Fibroblast of skin of right quadriceps (primary cell): ENCODE measurements at regions not wholly inside any gene's neighbourhood (a gene's known extent, or its start where the extent isn't known, plus 50 kb on each side); places are given as distances from the start of the nearest gene placed in this dataset.
"Not testable (repeated sequence)": the region's sequence is repeated elsewhere in the genome, so short reads cannot be mapped to it uniquely, and the experiment has no call there.

Experiments
- DNase-seq: peaks from one replicate; pipeline ENCODE4 v3.0.0-alpha.2; 2013

DNA sequence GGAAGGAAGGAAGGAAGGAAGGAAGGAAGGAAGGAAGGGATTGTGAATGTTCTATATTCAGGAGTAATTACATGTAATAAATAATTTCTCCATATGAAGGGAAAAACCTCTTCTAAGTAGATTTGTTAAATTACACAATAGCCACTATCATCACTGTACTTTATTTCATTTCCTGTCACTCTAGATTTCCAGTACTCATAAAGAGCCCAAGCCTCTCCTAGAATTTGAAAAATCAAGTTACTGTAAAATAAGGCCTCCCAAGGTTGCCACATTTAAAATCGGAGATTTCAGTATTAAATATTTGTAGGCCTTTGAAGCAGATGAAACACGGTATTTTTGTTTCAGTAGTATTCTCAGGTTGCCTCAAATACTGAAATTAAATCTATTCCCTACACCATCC is 499.0 kb downstream of the CDH10 start:
- DNase-seq: no peak

DNA sequence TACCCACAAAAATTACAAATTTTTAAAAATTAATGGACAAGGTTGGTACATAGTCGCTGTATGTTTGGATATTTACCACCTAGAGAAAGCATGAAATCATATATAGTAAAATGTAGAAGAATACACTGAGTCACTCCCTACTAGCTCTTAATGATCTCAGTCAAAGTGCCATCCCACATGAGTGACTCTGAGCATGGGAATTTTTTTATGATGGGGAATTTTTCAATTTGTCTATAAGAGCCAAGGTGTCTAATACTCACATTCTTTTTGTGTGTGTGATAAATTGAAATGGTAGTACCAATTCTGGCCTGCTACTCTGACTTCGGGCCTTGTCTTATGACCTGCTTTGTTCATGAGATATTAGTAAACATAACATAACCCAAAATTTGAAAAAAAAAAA is 483.2 kb downstream of the CDH10 start:
- DNase-seq: peak; percentile 67

DNA sequence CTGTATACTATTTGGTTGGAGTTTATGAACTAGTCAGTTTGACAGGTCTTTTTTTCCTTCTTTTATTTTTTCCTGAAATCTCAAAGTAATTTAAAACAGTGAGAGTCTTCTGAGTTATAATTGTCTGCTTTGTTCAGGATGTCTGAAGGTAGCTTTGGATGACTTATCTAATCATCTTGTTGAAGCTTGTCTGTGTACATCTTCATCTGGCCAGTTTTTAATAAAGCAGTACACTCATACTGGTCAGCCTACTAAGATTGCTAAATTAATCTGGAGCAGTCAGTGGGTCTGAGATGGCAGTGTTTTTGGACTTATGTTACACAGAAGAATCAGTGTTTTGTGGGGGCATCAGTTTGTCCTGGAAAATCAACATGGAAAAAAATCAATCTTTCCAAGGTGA is 482.4 kb downstream of the CDH10 start:
- no peak for DNase-seq

DNA sequence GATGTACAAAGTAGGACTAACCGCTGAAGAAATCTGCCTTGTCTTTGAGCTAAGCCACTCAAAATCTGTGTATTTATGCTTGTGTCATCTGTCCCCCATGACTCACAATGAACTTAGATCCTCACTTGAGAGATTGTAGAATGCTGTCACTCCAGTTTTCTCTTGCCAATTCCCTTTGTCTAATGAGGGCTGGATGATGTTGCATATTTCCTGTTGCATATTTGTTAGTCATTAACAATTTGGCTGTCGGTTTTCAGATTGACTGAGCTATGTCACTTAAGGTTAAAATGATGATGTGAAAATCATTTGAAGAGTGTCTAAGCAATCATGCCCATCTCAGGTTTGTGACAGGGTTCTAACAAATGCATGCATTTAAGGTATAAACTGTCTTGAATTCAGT is 481.7 kb downstream of the CDH10 start:
- peak; percentile 60 for DNase-seq

DNA sequence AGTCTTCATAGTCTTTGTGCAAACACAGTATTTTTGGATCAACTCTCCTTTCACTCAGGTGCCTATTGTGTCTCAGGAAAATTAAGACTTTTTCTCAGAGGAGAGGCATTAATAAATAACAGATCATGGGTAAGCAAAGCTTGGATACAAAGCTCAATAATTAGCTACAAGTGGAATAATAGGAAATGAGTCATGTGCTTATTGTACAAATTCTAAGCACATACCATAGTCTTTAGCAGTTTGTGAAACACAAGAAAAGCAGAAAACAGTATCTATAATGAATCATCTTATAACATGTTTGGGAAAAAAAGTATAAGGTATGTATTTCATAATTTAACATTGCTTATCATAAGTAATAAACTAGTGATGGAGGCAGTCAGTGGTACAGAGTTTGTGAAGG is 477.0 kb downstream of the CDH10 start:
- DNase-seq: peak; percentile 44

DNA sequence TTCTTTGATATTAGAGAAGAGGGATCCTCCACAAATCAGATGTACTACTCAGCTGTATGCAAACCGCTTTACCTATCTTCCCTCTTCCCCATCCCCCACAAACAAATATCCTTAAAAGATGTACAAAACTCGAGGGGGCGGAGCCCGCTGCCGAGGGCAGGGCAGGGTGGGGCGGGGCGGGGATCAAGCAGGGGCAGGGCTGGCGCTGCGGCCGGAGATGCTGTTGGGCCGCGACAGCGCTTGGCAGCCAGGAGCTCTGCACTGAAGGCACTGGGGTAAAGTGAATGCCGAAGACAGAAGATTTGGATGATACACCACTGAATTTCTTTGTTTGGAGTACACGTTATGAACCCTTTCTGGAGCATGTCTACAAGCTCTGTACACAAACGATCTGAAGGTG is 474.8 kb downstream of the CDH10 start:
- DNase-seq: no peak

DNA sequence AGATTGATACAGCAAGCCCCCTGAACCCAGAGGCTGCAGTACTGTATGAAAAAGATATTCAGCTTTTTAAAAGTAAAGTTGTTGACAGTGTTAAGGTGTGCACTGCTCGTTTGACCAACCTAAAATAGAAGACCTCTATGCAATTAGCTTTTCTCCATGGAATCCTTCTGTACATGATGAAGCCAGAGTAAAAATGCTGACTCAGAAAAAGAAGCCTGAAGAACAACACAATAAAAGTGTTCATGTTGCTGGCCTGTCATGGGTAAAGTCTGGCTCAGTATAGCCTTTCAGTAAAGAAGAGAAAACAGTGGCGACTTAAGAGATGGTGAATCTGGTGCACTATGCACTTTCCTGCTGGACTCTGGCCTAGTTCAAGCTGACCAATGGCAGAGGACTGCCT is 473.8 kb downstream of the CDH10 start:
- not testable (repeated sequence) for DNase-seq

DNA sequence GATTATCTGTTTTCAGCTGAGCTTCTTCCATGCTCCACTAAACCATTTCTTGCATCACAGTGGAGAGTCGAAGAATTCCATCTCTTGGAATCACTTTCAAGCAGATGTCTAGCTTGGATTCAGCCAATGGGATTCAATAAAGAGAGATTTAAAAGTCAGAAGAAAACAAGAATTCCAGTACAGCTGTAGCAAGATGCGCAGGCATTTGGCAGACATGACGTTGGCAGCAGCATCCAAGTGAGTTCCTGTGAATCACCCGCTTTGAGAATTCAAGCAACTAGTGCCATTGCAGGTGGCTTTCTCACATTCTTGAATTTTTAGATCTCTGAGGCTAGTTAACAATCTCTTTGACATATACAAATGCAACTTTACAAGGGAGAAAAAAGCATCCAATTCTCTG is 467.0 kb downstream of the CDH10 start:
- no peak for DNase-seq

DNA sequence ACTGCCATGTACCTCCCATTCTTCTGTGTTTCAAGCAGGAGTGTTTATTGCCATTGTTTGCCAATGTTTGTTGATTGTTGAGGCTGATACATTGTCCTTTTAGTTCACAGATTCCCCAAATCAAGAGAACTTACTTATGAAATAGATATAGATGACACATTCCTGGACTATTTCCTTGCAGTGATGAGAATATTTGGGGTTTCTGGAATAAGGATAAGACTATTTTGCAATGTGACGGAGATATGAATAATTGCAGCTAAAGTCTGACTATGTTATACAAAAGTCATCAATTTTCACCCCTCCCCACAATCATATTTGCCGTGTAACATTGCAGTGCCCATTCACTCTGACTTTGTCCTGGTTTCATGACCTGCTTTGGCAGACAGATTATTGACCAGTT is 460.8 kb downstream of the CDH10 start:
- DNase-seq: peak; percentile 76

DNA sequence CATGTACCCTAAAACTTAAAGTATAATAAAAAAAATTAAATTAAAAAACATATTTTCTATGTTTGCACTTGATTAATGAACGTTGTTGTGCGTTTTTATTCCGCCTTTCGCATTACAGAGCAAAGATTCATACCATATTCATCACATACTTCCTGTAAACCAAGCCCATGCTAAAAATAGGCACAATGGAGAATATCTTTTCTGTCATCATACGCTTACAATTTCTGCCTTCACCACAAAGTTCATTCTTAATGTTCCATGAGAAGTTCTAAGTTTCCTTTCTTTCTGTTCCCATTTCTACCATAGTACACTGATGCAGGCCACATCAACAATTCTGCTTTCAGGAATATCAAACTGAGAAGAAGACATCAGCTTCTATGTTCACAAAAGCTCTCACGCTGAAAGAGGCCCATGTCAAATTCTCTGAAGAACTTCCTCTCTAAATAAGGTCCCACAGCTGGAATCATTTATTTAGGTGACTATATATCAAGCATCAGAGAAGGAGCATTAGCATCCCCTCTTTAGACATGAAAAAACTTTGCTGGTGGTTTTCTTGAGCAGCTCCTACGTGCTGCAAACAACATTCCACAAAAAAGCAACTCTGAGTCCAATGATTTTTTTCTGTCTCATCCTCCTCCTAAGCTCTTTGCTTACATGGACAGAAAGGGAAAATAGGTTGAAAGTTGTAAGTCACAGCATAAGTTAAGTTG is 456.4 kb downstream of the CDH10 start:
- peak; percentile 88 for DNase-seq

DNA sequence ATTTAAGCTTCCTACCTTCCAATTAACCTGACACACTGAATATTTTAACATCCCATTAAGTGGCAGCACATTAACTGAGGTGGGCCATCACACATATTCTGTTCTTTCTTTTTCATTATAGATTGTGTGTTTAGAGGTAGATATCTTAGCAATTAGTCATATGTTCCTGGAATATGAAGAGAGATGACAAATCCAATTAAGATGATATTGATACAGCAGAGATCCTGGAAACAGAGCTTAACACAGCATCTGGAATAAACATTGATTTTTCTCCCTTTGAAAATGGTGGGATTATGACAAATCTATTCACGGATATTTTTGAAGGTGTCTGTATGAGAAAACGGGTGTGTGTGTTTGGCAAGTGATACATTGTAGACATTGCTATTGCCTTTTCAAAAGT is 448.0 kb downstream of the CDH10 start:
- peak; percentile 3 for DNase-seq

DNA sequence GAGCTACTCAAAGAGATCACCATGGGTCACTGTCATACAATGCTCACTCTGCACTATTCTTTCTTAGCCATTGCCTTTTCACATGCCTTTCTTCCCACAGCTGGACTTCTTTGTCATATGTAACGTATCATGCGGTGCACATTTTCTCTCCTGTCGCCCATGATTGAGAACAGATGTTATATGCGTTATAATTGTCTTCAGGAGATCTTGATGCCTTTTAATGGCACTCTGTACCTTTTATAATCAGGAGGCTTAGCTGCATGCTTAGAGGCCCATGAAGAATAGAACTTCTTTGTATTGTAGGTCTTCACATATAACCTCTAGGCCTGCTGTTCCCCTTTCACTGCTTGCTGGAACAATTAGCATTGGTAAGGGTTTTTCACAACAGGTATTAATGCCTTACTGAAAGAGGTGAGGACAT is 436.1 kb downstream of the CDH10 start:
- peak; percentile 23 for DNase-seq

DNA sequence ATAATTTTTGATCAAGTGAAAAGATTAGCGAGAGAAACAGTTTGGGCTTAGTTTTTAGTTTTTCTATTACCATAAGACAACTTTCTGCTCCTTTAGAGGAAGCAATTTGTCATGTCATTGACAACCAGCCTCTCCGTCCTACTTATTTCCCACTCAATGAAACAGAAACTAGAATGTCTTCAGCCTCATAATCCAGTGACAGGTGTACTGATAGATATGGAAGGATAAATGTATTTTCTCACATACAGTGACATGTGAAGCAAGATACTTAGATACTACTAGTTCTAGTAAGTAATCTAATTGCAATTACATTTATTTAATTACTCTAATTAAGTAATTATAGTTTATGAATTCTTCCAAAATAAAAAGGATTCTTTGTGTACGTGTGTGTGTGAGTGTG is 429.7 kb downstream of the CDH10 start:
- DNase-seq: no peak

DNA sequence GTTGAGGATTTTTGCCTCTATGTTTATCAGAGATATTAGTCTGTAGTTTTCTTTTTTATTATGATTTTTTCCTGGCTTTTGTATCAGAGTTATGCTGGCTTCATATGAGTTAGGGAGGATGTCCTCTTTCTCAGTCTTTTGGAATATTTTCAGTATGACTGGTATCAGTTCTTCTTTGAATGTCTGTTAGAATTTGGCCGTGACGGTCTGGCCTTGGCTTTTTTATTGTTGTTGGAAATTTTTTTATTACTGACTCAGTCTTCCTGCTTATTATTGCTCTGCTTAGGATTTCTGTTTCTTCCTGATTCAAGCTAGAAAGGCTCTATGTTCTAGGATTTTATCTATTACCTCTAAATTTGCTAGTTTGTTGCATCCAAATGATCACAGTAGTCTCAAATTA is 421.9 kb downstream of the CDH10 start:
- peak; percentile 83 for DNase-seq

DNA sequence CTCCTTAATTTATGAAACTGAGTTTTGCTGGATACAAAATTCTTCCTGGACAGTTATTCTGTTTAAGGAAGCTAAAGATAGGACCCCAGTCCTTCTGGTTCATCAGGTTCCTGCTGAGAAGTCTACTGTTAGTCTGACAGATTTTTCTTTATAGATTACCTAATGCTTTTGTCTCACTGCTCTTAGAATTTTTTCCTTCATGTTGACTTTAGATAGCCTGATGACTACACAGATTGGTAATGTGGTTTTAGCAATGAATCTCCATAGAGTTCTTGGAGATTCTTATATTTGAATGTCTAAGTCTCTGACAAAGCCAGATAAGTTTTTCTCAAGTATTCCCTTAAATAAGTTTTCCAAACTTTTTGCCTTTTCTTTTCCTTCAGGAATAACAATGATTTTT is 419.7 kb downstream of the CDH10 start:
- DNase-seq: peak; percentile 42

DNA sequence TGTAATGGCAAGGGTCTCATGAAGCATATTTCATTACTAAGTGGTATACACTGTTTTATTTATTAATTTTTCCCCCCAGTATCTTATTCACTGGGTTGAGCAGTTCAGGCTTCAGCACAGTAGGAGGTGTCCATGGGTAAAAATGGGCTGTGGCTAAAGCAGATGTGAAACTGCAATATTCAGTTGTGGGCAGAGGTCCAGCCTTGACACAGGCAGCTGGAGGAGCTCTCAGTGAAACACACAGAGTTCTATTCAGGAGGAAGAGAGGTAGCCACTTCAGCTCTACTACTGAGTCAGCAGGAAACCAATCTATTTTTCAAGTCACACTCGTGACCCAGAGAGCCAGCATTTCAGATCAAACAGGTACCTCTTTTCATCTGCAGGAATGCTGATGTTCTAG is 418.3 kb downstream of the CDH10 start:
- peak; percentile 5 for DNase-seq

DNA sequence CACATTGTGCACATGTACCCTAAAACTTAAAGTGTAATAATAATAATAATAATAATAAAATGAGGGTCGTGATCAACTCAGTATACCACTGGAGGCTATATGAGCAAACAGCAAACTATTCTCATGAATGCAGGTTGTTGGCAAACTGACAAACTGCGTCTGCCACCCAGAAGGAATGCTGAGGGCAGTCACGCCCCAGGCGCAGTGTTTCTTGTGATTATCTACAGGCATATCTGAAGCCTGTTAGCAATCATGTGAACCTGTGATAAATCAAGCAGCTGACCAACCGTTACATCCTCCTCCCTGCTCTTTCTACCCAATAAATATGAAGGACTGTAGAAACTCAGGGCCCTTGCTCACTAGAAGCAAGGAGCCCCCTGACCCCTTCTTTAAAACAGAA is 416.9 kb downstream of the CDH10 start:
- DNase-seq: not testable (repeated sequence)

DNA sequence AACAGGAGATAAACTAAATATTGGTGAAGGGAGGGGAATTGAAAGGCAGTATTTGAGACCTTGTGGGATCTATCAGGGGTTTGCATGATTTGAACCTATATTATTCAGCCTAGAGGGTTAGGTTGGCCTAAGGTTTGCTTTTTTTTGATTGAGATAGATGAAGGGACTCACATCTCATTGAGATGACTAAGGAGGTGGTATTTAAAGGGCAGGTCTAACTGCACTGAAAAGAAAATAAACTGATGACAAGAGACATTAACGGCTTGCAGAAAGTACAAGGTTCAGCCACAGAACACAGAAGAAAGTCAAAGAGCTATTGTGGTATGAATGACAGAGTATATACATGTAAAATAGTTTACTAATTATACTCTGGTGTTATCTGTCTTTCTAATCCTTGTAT is 412.7 kb downstream of the CDH10 start:
- peak; percentile 5 for DNase-seq

DNA sequence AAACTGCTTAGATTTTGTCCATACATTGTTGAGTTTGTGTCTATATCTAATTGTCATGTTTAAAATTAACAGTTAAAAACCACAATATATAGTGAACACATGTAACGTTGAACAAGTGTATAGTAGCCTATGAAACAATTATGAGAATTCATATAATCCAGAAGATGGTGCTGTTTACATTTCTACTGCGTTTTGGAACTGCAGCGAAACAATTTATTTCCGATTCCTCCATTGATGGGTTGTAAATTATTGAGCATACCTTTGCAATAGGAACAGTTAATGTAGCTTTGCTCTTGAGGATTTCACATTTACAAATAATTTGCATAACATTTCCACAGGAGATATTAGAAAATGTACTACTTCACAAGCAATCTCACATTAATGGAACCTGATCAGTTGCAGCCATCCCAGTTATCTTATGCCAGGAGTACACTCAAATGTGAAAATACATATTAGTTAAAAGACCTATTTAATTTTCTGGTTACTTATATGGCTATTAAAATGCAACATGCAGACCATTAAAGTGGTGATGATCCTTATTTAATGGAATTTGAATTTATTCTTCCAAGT is 411.8 kb downstream of the CDH10 start:
- peak; percentile 1 for DNase-seq

DNA sequence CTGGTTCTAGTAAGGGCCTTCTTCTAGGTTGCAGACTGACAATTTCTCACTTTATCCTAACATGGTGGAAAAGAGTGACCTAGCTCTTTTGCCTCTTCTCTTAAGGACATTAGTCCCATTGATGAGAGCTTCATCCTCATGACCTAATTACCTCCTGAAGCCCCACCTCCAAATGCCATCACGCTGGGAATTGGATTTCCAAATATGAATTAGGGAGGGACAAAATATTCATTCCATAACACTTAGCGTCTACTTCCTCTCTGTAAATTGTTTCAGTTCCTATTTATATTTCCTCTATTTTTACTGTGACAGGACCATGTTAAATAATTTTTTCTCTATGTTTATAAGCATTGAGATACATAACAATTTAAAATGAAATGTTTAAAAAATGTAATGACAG is 408.8 kb downstream of the CDH10 start:
- peak; percentile 2 for DNase-seq

DNA sequence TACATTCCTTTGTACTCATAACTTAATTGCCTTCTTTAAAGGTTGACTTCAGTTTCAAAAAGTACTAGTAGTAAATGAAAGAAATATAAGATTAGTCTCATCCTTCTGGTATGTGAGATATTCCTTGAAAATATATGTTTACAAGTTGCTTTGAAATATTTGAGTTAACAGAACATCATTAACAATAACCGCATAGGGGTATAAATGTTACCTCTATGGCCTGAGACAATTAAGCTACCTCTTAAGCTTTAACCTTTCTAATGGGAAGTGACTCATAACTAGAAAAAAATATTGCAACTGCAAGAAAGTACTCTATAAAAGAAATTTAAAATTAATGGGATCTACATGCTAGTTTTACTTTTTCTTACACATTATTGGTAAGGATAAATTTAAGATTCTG is 399.0 kb downstream of the CDH10 start:
- peak; percentile 8 for DNase-seq

DNA sequence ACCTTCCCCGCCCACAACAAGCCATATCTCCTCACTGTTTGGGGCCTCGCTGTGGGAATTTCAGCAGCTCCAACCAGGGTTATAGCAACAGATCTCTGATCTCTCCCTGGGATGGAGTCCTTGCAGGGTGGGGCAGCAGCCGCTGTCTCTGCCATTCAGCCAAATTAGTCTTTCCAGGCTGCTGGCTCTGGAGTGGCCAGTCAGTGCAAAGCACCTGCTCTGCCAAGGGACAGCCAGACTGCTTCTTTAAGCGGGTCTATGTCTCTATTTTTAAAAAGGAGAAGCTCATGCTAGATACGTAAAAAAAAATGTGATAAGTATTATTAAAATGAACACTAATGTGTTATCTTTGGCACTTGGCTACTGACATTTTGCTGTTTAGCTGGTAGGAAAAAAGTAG is 380.2 kb downstream of the CDH10 start:
- no peak for DNase-seq

DNA sequence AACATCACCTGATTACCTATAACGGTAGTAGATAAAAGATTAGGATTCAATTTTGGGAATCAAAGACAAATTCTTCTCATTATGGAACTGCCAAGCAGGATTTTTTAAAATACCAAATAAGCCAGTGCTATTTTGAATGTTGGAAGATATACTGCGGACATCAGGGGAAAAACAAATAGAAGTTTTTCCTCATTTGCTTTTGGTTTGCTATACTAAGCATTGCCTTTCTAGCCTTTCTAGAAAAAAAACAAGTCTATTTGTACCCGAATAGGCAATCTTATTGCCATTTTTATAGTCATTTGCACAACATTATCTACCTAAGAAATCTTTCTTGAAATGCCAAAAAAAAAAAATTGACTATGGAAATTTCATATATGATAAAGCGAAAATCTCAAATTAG is 379.5 kb downstream of the CDH10 start:
- DNase-seq: no peak

DNA sequence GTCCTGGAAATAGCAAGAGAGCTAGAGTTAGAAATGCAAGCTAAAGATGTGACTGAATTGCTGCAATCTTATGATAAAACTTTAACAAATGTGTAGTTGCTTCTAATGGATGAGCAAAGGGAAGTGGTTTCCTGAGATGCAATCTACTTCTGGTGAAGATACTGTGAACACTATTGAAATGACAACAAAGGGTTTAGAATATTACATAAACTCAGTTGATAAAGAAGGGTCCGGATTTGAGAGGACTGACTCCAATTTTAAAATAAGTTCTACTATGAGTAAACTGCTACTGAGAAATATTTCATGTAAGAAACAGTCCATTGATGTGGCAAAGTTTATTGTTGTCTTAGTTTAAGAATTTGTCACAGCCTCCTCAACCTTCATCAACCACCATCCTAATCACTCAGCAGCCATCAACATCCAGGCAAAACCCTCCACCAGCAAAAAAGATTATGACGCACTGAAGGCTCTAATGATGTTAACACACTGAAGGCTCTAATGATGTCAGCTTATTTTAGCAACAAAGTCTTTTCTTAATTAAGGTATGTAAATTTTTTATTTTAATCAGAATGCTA is 376.2 kb downstream of the CDH10 start:
- no peak for DNase-seq

DNA sequence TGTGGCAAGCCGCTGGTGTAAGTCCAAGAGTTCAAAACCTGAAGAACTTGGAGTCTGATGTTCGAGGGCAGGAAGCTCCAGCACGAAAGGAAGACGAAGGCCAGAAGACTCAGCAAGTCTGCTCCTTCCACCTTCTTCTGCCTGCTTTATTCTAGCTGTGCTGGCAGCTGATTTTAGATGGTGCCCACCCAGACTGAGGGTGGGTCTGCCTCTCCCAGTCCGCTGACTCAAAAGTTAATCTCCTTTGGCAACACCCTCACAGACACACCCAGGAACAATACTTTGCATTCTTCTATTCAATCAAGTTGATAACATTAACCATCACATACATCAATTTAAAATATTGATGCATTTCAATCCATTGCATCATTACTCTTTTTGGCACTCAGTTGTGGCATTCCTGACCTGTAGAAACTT is 373.1 kb downstream of the CDH10 start:
- DNase-seq: not testable (repeated sequence)
